B cell (primary cell): ENCODE measurements at regions not wholly inside any gene's neighbourhood (a gene's known extent, or its start where the extent isn't known, plus 50 kb on each side); places are given as distances from the start of the nearest gene placed in this dataset.

Experiments
- CTCF ChIP-seq: fragments of 200-600 bp; IDR thresholded peaks from one replicate; pipeline ENCODE4 v1.8.0; 2022; ENCODE audit warnings: antibody characterized with exemption, mild to moderate bottlenecking
- EZH2 ChIP-seq: IDR thresholded peaks from 2 replicates; pipeline ENCODE4 v1.6.1; 2012; ENCODE audit warnings: borderline replicate concordance, low read depth, mild to moderate bottlenecking, moderate library complexity, low read length; ENCODE audit not compliant: insufficient read depth, poor library complexity, severe bottlenecking

- TF ChIP-seq CTCF (no peak), EZH2 (no peak)
Observed at GRCh38 chr5:62773460-62773859, 194.8 kb downstream of the LRRC70 start.
